Ishikawa (cell line): ENCODE measurements at regions not wholly inside any gene's neighbourhood (a gene's known extent, or its start where the extent isn't known, plus 50 kb on each side); places are given as distances from the start of the nearest gene placed in this dataset.

ENCODE experiments used
- CEBPB ChIP-seq: IDR thresholded peaks from 2 replicates; pipeline ENCODE4 v1.6.1; 2012
- CREB1 ChIP-seq: IDR thresholded peaks from 2 replicates; pipeline ENCODE4 v1.6.1; 2012; ENCODE audit warnings: low read depth
- EGR1 ChIP-seq: IDR thresholded peaks from 2 replicates; pipeline ENCODE4 v1.6.1; 2012
- EP300 ChIP-seq: IDR thresholded peaks from 2 replicates; pipeline ENCODE4 v1.6.1; 2012; ENCODE audit warnings: borderline replicate concordance
- FOXM1 ChIP-seq: IDR thresholded peaks from 2 replicates; pipeline ENCODE4 v1.6.1; 2012; ENCODE audit warnings: low read depth, borderline replicate concordance
- MAX ChIP-seq: IDR thresholded peaks from 2 replicates; pipeline ENCODE4 v1.6.1; 2012
- NFIC ChIP-seq: IDR thresholded peaks from 2 replicates; pipeline ENCODE4 v1.6.1; 2012
- RAD21 ChIP-seq: IDR thresholded peaks from 2 replicates; pipeline ENCODE4 v1.6.1; 2012; ENCODE audit warnings: low read depth
- TAF1 ChIP-seq: IDR thresholded peaks from 2 replicates; pipeline ENCODE4 v1.6.1; 2012; ENCODE audit warnings: low read depth, mild to moderate bottlenecking
- TCF12 ChIP-seq: IDR thresholded peaks from 2 replicates; pipeline ENCODE4 v1.6.1; 2012; ENCODE audit warnings: low read depth
- TEAD4 ChIP-seq: IDR thresholded peaks from 2 replicates; pipeline ENCODE4 v1.6.1; 2012
- USF1 ChIP-seq: IDR thresholded peaks from 2 replicates; pipeline ENCODE4 v1.6.1; 2012
- YY1 ChIP-seq: IDR thresholded peaks from 2 replicates; pipeline ENCODE4 v1.6.1; 2012; ENCODE audit warnings: low read depth
- ZBTB7A ChIP-seq: IDR thresholded peaks from 2 replicates; pipeline ENCODE4 v1.6.1; 2012; ENCODE audit warnings: low read depth
- TF ChIP-seq, protein P1 (sequence below): IDR thresholded peaks from 2 replicates; pipeline ENCODE4 v1.6.1; 2012; ENCODE audit warnings: low read depth, mild to moderate bottlenecking

GRCh38 chr3:106124818-106125217 lies 256.0 kb upstream of the CBLB start:
- TF ChIP-seq TEAD4 (no peak), TCF12 (no peak), YY1 (no peak), TAF1 (no peak), CEBPB (no peak), MAX (no peak), EP300 (no peak), CREB1 (no peak), ZBTB7A (no peak), RAD21 (no peak), NFIC (no peak), USF1 (no peak), EGR1 (no peak)

GRCh38 chr3:106125321-106125720 lies 256.5 kb upstream of the CBLB start:
- TF ChIP-seq CEBPB (no peak), NFIC (no peak), TEAD4 (no peak)

- TF ChIP-seq TEAD4 (no peak), CREB1 (no peak), USF1 (no peak), EGR1 (no peak), MAX (no peak), FOXM1 (no peak), TAF1 (no peak), TCF12 (no peak), CEBPB (no peak), YY1 (no peak), RAD21 (no peak), NFIC (no peak), EP300 (no peak), ZBTB7A (no peak)
- TF ChIP-seq, protein P1, sequence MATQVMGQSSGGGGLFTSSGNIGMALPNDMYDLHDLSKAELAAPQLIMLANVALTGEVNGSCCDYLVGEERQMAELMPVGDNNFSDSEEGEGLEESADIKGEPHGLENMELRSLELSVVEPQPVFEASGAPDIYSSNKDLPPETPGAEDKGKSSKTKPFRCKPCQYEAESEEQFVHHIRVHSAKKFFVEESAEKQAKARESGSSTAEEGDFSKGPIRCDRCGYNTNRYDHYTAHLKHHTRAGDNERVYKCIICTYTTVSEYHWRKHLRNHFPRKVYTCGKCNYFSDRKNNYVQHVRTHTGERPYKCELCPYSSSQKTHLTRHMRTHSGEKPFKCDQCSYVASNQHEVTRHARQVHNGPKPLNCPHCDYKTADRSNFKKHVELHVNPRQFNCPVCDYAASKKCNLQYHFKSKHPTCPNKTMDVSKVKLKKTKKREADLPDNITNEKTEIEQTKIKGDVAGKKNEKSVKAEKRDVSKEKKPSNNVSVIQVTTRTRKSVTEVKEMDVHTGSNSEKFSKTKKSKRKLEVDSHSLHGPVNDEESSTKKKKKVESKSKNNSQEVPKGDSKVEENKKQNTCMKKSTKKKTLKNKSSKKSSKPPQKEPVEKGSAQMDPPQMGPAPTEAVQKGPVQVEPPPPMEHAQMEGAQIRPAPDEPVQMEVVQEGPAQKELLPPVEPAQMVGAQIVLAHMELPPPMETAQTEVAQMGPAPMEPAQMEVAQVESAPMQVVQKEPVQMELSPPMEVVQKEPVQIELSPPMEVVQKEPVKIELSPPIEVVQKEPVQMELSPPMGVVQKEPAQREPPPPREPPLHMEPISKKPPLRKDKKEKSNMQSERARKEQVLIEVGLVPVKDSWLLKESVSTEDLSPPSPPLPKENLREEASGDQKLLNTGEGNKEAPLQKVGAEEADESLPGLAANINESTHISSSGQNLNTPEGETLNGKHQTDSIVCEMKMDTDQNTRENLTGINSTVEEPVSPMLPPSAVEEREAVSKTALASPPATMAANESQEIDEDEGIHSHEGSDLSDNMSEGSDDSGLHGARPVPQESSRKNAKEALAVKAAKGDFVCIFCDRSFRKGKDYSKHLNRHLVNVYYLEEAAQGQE = no peak
Measured at GRCh38 chr3:106126067-106126845, 257.4 kb upstream of the CBLB start.

GRCh38 chr3:106126846-106127235 lies 258.0 kb upstream of the CBLB start:
- TF ChIP-seq NFIC = no peak
- TF ChIP-seq, protein P1 = no peak
- no peak for TF ChIP-seq TAF1
- TF ChIP-seq USF1 = no peak
- TF ChIP-seq MAX = no peak
- no peak for TF ChIP-seq EP300
- TF ChIP-seq TEAD4 = no peak
- no peak for TF ChIP-seq CREB1
- no peak for TF ChIP-seq CEBPB
- TF ChIP-seq RAD21 = no peak
- no peak for TF ChIP-seq ZBTB7A
- TF ChIP-seq YY1 = no peak

DNA sequence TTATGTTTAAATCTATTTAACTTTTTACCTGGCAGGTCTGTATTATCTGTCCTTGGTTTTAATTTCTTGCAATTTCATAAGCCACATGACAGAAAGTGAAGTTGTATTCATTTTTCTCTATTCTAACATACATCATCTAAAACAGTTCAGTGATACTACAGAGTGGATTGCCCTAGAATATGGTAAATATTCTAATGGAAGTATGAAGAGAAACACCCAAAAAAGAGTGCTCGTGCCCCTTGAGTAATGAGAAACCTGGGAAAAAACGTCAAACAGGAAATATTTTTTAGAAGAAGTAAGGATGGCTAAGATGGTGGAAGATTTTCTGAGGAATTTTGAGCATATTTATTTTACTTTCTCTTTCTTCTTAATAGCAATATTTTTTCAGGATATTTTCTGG lies 261.1 kb upstream of the CBLB start:
- TF ChIP-seq RAD21 (no peak), TAF1 (no peak), USF1 (no peak), MAX (no peak), TCF12 (no peak), EP300 (no peak), ZBTB7A (no peak), CREB1 (no peak), YY1 (no peak), TEAD4 (no peak)
- TF ChIP-seq, protein P1 = no peak
